Brain microvascular endothelial cell (primary cell): ENCODE measurements at regions not wholly inside any gene's neighbourhood (a gene's known extent, or its start where the extent isn't known, plus 50 kb on each side); places are given as distances from the start of the nearest gene placed in this dataset.
A peak's percentile ranks its signal among the peaks of the same experiment; 100 is the strongest.

Experiments used
- DNase-seq: peaks from one replicate; pipeline ENCODE4 v3.0.0-alpha.2; 2020
- H3K27ac ChIP-seq: fragments of 250-450 bp; sonication (Bioruptor Pico); 2 replicates; pipeline ENCODE4 v1.5.1; 2020; ENCODE audit warnings: mild to moderate bottlenecking, moderate library complexity
- H3K27me3 ChIP-seq: fragments of 250-450 bp; sonication (Bioruptor Pico); replicated peaks from 2 replicates; pipeline ENCODE4 v1.5.1; 2020; ENCODE audit warnings: mild to moderate bottlenecking
- H3K36me3 ChIP-seq: fragments of 250-450 bp; sonication (Bioruptor Pico); replicated peaks from 2 replicates; pipeline ENCODE4 v1.5.1; 2020; ENCODE audit warnings: mild to moderate bottlenecking
- H3K4me3 ChIP-seq: 2 replicates; pipeline ENCODE4 v1.5.1; 2011; ENCODE audit warnings: low read depth, mild to moderate bottlenecking, control low read depth, low read length, moderate library complexity
- in situ Hi-C: cut with HindIII; loops from 2 replicates; pipeline ENCODE4 v1.10.0; 2017; ENCODE audit warnings: low sequenced_read_pairs, low pct_ligation_motif_present
- TF ChIP-seq, protein P1 (sequence below): IDR thresholded peaks from 2 replicates; pipeline ENCODE4 v1.5.1; 2011; ENCODE audit warnings: low read depth, mild to moderate bottlenecking, moderate library complexity, low read length, control low read depth, inconsistent platforms; ENCODE audit errors: missing control alignments

DNA sequence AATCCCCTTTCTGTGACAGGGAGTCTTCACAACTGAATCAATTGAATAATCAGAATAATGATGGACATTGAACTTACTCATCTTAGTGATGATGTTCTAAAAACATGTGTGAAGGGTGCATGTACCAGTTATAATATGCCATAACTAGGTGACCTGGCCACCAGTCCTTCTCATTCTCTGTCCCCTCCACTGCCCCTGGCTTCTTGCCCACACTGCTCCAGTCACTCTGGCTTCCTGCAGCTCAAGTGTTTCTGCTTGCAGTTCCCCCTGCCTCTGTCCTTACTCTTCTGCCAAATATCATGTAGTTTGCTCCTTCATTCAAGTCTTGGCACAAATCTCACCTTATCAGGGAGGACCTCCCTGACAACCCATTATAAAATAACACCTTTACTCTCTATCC is 168.1 kb upstream of the SLC7A11 start:
- Histone ChIP-seq H3K36me3 (no peaks in the 10 kb centered on the region), H3K27me3 (no peaks in the 10 kb centered on the region), H3K27ac (no peak overlapping the region), H3K4me3 (no peak overlapping the region)
- in situ Hi-C loops = no loop called here
- TF ChIP-seq, protein P1, sequence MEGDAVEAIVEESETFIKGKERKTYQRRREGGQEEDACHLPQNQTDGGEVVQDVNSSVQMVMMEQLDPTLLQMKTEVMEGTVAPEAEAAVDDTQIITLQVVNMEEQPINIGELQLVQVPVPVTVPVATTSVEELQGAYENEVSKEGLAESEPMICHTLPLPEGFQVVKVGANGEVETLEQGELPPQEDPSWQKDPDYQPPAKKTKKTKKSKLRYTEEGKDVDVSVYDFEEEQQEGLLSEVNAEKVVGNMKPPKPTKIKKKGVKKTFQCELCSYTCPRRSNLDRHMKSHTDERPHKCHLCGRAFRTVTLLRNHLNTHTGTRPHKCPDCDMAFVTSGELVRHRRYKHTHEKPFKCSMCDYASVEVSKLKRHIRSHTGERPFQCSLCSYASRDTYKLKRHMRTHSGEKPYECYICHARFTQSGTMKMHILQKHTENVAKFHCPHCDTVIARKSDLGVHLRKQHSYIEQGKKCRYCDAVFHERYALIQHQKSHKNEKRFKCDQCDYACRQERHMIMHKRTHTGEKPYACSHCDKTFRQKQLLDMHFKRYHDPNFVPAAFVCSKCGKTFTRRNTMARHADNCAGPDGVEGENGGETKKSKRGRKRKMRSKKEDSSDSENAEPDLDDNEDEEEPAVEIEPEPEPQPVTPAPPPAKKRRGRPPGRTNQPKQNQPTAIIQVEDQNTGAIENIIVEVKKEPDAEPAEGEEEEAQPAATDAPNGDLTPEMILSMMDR = no peak
- DNase-seq = no peak

DNA sequence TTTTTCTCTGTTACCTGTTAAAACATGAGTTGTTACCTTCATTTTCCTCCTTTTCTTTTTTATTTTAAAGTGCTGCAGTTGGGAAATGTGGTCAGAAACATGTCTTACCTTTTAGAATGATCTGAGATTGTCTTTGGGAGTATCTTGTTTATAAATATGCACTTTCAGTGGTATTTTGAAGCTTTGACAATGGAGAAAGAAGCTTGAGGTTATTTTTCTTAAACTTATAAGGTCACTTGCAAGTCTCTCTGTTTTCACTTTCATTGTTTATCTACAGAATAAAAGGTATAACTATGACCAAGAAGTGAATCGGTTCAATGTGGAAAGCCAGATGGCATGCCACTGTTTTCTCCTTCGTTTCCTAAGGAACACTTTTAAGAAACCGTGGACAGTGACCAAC is 167.5 kb upstream of the SLC7A11 start:
- no peak overlapping the region for H3K4me3 ChIP-seq
- in situ Hi-C loops = no loop called here
- no peak for DNase-seq
- no peak overlapping the region for H3K27ac ChIP-seq
- no peaks in the 10 kb centered on the region for H3K27me3 ChIP-seq
- TF ChIP-seq, protein P1 = no peak
- no peaks in the 10 kb centered on the region for H3K36me3 ChIP-seq

DNA sequence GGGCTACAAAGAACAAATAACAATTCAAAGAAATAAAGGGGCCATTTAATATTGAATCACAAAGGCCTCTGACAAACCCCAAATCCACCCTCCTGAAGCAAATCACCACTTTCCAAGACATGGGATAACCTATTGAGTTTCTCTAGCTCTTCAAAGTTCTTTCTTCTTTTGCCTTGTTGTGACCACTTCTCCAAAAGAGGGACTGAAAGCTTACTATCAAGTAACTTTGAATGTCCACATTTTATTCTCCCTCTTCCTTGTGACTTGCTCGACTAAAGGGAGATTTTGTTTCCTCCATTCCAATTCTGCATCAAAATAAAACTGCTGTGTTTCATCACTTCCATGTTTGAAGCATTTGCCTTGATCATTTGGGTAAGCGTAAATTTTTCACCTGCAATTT is 166.6 kb upstream of the SLC7A11 start:
- Histone ChIP-seq H3K36me3 (no peaks in the 10 kb centered on the region), H3K4me3 (no peak overlapping the region), H3K27ac (no peak overlapping the region), H3K27me3 (no peaks in the 10 kb centered on the region)
- in situ Hi-C loops = no loop called here
- TF ChIP-seq, protein P1 = no peak
- DNase-seq = no peak

DNA sequence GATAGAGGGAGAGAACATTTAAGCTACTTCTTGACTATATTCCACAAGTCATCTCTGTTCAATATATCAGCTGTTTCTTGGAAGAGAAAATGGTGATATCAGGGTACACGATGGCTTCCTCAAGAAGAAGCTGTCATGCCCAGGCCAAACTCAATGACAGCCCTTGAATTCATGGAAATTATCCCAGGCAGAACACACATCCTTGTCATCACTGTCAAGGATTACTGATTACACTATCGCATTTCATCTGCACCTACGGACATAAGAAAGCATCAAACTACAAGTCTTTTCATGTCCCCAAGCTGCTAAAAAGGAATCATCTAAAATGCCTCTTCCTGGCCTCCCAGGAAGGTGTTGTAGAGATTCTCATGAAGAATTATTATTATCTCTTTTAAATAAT is 165.2 kb upstream of the SLC7A11 start:
- DNase-seq = no peak
- no peak overlapping the region for H3K27ac ChIP-seq
- TF ChIP-seq, protein P1 = no peak
- no peak overlapping the region for H3K4me3 ChIP-seq
- H3K36me3 ChIP-seq = no peaks in the 10 kb centered on the region
- H3K27me3 ChIP-seq = no peaks in the 10 kb centered on the region
- in situ Hi-C loops = no loop called here

DNA sequence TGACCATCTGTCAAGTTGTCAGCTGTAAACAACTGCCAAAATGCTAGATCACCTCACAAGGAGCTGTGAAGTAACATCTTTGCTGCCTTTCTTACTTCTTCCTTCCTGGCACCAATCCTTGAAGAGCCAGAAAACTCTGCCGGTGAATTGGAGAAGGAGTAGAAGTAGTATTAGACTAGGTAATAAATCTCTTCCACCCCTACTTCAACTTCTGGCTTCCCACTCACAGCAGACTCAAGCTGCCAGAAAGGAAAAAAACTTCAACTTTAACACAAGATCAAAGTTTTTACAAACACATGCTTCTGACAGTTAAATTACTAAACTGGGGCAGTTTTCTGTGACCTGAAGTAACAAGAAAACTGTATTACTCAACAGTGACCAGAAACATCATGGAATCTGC is 164.7 kb upstream of the SLC7A11 start:
- Histone ChIP-seq H3K27ac (no peak overlapping the region), H3K36me3 (no peaks in the 10 kb centered on the region), H3K27me3 (no peaks in the 10 kb centered on the region), H3K4me3 (no peak overlapping the region)
- DNase-seq = no peak
- in situ Hi-C loops = no loop called here
- TF ChIP-seq, protein P1 = no peak

DNA sequence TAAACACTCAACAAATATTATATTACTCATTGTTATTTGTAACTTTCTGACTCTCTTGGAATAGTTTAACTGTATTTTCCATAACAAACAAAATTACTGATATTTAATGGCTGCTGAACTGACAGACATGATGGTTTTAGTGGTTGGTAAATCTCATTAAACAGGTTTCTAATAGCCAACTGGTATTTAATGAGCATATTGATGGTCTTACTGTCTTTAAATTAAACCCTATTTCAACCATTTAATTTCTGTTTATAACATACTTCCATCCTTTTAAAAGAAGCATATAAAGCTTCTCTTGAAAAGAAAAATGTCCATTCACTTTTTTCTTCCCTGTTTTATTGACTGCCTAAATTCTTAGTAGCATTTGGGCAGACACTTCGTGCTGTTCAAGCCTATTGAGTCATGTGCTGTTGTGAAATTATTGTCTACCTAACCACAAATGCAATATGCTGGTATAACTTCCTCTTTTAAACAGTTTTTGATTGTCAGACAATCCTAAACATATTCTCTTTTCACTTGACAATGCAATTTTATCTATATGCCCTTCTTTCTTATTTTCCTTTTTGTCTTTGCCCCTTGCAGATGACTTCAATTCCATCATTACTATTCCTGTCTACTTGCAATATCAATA is 163.9 kb upstream of the SLC7A11 start:
- TF ChIP-seq, protein P1 = no peak
- Histone ChIP-seq H3K36me3 (no peaks in the 10 kb centered on the region), H3K27ac (no peak overlapping the region), H3K27me3 (no peaks in the 10 kb centered on the region), H3K4me3 (no peak overlapping the region)
- DNase-seq = peak; percentile 7
- in situ Hi-C loops = no loop called here
